GM10248 (cell line): ENCODE measurements at regions not wholly inside any gene's neighbourhood (a gene's known extent, or its start where the extent isn't known, plus 50 kb on each side); places are given as distances from the start of the nearest gene placed in this dataset.

Experiments
- CTCF ChIA-PET: fragments of 300-600 bp; sonication (Branson Sonifier 250); formaldehyde crosslinking; extraction: SDS; loops from one replicate; lab custom pipeline; 2021; ENCODE audit warnings: antibody characterized with exemption; lab: Yijun Ruan, JAX
- POLR2A ChIA-PET: fragments of 350-650 bp; sonication (Branson Sonifier 250); formaldehyde crosslinking; extraction: SDS; loops from one replicate; lab custom pipeline; 2020; ENCODE audit warnings: antibody characterized with exemption; lab: Yijun Ruan, JAX
- DNase-seq: peaks from one replicate; pipeline ENCODE4 v3.0.0; 2012; ENCODE audit errors: extremely low spot score
- CTCF ChIP-seq: IDR thresholded peaks from 2 replicates; pipeline ENCODE4 v1.5.1; 2012; ENCODE audit warnings: mild to moderate bottlenecking, low read depth; ENCODE audit errors: extremely low read depth, missing control alignments, control extremely low read depth

DNA sequence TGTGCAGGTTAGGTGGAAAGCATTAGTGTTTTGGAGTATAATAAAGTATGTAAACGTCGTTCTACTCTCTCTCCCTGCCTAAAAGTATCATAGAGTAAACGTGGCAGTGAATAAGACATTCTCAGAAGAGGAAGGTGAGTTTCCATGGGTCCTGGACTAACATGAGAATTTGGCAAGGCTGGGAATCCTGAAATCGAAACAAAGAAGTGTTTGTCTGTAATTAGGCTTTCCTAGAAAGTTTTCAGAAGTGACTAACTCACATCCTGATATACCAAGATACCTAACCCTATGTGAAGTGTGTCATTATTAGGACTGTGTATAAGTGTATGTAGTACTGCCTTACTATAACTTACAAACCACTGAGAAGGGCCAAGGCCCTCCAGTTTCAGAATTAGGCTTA, 50.7 kb upstream of the MAOA start:
- POLR2A ChIA-PET: no interaction called here

More for the DNA sequence above, 50.7 kb upstream of the MAOA start:
- CTCF ChIA-PET: no interaction called here
- no peak for DNase-seq
- TF ChIP-seq CTCF: no peak
